ENCODE measurements at regions not wholly inside any gene's neighbourhood (a gene's known extent, or its start where the extent isn't known, plus 50 kb on each side); places are given as distances from the start of the nearest gene placed in this dataset.

DNA sequence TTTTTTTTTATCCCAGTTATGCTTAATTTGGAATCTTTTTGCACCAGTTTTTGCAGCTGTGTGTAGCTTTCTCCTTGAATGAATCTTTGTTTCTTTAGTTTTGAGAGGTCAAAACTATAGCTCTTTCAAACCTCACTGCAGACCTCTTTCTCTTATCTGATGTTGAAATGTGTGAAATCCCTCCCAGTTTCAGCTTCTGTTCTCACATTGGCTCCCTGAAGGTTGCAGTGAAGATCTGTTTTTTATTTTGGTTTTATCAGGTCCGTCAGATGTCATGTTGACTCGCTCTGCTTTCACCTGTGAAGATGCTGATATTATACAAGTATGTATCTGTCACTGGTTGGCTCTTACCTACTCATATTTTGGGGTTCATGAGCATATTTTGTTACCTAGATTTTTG is 372.0 kb downstream of the RFC3 start:
- TF ChIP-seq, protein P1, sequence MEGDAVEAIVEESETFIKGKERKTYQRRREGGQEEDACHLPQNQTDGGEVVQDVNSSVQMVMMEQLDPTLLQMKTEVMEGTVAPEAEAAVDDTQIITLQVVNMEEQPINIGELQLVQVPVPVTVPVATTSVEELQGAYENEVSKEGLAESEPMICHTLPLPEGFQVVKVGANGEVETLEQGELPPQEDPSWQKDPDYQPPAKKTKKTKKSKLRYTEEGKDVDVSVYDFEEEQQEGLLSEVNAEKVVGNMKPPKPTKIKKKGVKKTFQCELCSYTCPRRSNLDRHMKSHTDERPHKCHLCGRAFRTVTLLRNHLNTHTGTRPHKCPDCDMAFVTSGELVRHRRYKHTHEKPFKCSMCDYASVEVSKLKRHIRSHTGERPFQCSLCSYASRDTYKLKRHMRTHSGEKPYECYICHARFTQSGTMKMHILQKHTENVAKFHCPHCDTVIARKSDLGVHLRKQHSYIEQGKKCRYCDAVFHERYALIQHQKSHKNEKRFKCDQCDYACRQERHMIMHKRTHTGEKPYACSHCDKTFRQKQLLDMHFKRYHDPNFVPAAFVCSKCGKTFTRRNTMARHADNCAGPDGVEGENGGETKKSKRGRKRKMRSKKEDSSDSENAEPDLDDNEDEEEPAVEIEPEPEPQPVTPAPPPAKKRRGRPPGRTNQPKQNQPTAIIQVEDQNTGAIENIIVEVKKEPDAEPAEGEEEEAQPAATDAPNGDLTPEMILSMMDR (IDR thresholded peaks at IDR 0.05; ENCODE audit: low read depth, low read length), result no peak
- DNase-seq (ENCODE audit: low read depth in 2 of 2), result no peak
- no peak overlapping the region for H3K4me3 ChIP-seq (replicated peaks in 1 of 2; ENCODE audit: low read depth in 2 of 2, low read length in 2 of 2)

DNA sequence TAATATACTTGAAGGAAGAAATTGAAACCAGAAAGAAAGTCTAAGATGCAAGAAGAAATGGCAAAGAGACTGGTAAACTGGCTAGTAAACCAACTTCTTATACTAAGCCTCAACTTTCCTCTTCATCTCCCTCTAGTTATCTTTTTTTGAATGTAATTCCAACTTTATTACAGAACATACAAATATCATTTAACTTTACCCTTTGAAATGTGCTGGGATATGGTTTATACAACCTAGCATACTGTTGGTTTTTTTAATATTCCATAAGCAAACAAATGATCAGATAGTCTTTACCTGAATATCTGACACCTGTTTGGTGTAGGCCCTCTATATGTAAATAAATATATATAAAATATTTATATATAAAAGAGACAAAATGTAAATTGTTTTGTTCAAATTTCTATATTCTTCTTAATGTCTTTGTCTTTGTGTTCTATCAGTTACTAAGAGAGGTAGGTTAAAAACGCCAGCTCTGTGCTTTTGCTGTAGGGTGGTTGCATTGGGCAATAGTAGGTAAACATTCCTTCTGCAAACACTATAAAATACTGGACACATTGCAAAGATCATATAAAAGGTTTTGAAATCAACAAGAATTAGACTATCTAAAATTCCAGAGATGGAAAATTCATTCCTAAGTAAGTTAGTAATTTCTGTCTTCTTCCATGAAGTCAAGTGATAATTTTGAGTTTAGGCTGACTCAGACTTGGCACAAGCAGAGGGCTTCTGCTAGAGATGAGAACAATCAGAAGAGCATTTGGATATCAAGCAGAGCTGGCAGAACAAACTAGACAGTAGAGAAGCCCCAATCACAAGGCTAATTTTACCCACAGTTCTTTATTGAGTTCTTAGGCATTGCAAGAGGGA is 383.3 kb downstream of the RFC3 start:
- no peak overlapping the region for H3K4me3 ChIP-seq (replicated peaks in 1 of 2; ENCODE audit: low read depth in 2 of 2, low read length in 2 of 2)
- TF ChIP-seq, protein P1 (IDR thresholded peaks at IDR 0.05; ENCODE audit: low read depth, low read length), result no peak
- peak; percentile 60 to 90 for DNase-seq (ENCODE audit: low read depth in 2 of 2)

DNA sequence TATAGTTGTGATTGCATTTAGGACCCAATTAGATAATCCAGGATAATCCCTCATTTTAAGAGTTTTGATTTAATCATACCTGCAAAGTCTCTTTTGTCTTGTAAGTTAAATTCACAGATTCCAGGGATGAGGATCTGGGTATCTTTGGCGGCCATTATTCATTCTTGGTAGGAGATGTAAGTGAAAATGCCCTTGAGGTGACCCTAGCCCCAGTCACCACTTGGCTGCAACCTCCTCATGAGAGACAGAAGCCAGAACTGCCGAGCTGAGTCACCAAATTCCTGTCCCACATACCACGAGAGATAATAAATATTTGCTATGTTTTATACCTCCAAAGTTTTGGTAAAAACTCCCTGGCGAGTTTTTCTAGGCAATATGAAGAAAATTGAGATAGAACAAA is 389.4 kb downstream of the RFC3 start:
- DNase-seq (ENCODE audit: low read depth in 2 of 2), result peak; percentile 86 to 92

DNA sequence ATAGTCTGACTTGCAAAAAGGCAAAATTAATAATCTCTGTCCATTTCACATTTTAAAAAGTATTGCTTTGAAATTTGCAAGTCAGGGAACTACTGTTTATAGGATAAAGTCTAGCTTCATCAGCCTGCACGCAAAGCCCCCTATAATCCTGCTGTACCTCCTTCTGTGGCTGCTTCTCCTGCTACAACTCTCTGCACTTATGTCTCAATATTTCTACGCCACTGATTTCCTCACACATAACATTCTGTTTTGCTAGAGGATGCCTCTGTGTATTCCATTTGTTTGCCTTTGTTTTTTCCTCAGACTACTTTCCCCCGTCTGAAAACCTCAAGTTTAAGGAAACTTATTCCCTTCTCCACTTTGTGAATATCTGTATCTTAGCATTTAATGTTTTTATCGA is 389.9 kb downstream of the RFC3 start:
- H3K4me3 ChIP-seq (replicated peaks in 1 of 2; ENCODE audit: low read depth in 2 of 2, low read length in 2 of 2), result no peak overlapping the region
- TF ChIP-seq, protein P1 (IDR thresholded peaks at IDR 0.05; ENCODE audit: low read depth, low read length), result no peak
- peak; percentile 38 to 53 for DNase-seq (ENCODE audit: low read depth in 2 of 2)

More for the DNA sequence above, 389.4 kb downstream of the RFC3 start:
- TF ChIP-seq, protein P1 (IDR thresholded peaks at IDR 0.05; ENCODE audit: low read depth, low read length), result no peak
- no peak overlapping the region for H3K4me3 ChIP-seq (replicated peaks in 1 of 2; ENCODE audit: low read depth in 2 of 2, low read length in 2 of 2)

DNA sequence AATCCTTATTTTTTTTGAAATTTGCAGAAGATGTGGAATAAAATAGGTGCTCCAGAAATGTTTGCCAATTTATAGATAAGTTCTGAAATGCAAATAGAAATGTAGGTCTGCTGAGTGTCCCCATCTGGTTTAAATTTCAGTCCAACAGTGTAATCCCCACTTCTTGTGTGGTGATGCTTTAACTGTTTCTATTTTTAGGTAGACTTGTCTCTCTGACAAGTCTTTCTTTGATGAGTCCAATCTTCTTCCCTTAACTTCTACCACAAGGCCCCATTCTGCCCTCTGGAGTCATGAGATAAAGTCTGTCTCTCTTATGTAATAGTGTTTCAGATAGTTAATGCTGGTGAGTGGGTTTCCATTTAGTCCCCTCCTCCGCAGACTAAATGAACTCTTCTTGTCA is 390.4 kb downstream of the RFC3 start:
- no peak overlapping the region for H3K4me3 ChIP-seq (replicated peaks in 1 of 2; ENCODE audit: low read depth in 2 of 2, low read length in 2 of 2)
- DNase-seq (ENCODE audit: low read depth in 2 of 2), result peak in 1 of 2 donors; percentile 27
- TF ChIP-seq, protein P1 (IDR thresholded peaks at IDR 0.05; ENCODE audit: low read depth, low read length), result no peak

DNA sequence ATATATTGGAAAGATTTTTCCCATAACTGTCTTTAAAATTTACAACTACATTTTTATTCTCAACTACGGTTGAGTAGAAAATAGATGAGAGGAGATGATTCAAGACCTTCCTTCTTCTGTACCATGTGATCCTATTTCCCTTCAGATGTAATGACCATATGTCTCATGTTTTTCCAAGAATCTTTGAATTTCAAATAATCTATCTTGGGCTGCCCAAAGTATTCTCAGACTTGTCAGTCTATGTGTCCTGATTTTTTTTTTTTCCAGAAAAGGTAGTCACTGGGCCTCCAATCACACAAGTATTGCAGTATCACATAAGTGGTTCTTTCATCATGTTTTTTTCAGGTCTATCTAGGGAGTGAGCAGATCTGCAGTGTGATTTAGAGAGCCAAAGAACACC is 392.4 kb downstream of the RFC3 start:
- TF ChIP-seq, protein P1 (IDR thresholded peaks at IDR 0.05; ENCODE audit: low read depth, low read length), result no peak
- DNase-seq (ENCODE audit: low read depth in 2 of 2), result no peak
- no peak overlapping the region for H3K4me3 ChIP-seq (replicated peaks in 1 of 2; ENCODE audit: low read depth in 2 of 2, low read length in 2 of 2)

All from cardiac fibroblast (primary cell).